ENCODE measurements at regions not wholly inside any gene's neighbourhood (a gene's known extent, or its start where the extent isn't known, plus 50 kb on each side); places are given as distances from the start of the nearest gene placed in this dataset.

DNA sequence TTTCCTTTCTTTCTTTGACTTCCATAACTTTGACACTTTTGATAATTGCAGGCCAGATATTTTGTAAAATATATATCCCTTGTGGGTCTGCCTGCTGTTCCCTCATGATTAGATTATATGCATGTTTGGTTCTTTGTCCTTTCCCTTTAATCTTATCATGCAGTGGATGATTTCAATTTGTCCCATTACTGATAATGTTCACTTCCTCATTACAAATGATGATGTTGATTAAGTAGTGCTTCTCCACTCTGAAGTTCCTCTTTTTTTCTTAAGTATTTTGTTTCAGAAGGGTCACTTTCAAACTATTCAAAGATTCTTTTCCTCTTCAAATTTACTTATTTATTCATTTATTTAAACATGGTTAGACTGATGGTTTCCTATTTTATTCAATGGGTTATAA is 898.1 kb downstream of the XPNPEP1 start:
- TF ChIP-seq, protein P1, sequence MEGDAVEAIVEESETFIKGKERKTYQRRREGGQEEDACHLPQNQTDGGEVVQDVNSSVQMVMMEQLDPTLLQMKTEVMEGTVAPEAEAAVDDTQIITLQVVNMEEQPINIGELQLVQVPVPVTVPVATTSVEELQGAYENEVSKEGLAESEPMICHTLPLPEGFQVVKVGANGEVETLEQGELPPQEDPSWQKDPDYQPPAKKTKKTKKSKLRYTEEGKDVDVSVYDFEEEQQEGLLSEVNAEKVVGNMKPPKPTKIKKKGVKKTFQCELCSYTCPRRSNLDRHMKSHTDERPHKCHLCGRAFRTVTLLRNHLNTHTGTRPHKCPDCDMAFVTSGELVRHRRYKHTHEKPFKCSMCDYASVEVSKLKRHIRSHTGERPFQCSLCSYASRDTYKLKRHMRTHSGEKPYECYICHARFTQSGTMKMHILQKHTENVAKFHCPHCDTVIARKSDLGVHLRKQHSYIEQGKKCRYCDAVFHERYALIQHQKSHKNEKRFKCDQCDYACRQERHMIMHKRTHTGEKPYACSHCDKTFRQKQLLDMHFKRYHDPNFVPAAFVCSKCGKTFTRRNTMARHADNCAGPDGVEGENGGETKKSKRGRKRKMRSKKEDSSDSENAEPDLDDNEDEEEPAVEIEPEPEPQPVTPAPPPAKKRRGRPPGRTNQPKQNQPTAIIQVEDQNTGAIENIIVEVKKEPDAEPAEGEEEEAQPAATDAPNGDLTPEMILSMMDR (IDR thresholded peaks at IDR 0.05) = no peak
- no peak for TF ChIP-seq POLR2A (IDR thresholded peaks at IDR 0.05)

Data from uterus (tissue), 2 donors.